HG02571 (cell line): ENCODE measurements at regions not wholly inside any gene's neighbourhood (a gene's known extent, or its start where the extent isn't known, plus 50 kb on each side); places are given as distances from the start of the nearest gene placed in this dataset.
"Not testable (repeated sequence)": the region's sequence is repeated elsewhere in the genome, so short reads cannot be mapped to it uniquely, and the experiment has no call there.

Experiments used
- ATAC-seq: cut with Tn5 transposase; IDR thresholded peaks from one replicate; pipeline ENCODE4 v1.9.1; 2021; ENCODE audit warnings: mild to moderate bottlenecking, moderate library complexity; ENCODE audit not compliant: unreplicated experiment

DNA sequence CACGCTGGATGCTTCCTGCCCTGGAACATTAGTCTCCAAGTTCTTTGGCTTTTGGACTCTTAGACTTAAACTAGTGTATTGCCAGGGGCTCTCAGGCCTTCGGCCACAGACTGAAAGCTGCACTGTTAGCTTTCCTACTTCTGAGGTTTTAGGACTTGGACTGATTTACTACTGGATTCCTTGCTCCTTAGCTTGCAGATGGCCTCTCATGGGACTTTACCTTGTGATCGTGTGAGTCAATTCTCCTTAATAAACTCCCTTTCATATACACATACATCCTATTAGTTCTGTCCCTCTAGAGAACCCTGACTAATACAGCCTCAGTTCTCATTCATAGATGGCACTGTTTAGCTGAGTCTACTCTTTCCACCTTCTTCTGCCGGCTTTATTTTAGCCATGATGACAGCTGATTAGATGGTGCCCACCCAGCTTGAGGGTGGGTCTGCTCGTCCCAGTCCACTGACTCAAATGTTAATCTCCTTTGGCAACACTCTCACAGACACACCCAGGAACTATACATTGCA is 389.1 kb downstream of the NYAP2 start:
- ATAC-seq, result no peak

DNA sequence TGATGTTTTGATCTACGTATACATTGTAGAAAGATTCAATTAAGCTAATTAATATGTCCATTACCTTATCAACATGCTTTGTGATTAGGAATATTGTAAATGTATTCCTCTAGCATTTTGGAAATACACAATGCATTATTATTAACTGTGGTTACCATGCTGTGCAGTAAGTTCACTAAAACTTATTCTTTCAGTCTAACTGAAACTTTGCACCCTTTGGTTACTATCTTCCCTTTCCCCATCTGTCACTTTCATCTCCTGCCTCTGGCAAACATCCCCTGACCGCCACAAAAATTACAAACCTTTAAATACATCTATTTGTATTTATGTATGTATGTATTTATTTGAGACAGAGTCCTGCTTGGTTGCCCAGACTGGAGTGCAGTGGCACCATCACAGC is 388.0 kb downstream of the NYAP2 start:
- ATAC-seq, result no peak

DNA sequence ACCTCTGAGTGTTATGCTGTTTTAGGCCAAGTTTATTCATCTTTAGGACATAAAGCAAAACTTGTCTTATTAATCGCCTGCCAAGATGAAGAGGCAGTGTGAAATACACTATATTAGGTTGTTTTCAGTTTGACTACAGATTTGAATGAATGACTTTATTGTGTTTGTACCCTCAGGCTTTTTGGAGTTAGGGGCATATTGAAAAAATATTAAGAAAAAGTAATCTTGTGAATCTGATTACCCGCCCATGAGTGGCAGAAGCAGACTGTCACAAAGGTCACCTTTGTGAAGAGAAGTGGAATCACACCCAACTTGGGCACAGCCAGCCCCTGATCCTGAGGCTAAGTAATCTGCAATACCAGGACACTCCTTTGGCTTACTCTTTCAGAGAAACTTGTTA is 382.5 kb downstream of the NYAP2 start:
- ATAC-seq, result no peak

DNA sequence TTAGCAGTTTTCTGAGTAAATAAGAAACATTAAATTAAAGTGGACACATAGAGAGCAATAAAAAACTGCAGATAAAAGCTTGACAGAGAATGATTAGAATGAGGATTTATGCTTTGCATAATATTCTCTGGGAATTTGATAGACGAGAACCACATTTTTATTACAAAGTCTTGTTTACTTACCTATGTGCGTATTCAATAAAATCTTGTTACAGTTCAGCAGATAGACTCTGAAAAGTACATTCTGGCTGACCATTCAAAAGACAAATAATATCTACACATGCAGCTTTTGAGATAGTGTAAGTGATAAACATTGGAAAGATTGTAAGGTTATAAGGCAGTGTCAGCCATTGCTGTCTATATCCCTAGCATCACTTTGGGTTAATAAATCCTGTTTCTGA is 381.6 kb downstream of the NYAP2 start:
- no peak for ATAC-seq

DNA sequence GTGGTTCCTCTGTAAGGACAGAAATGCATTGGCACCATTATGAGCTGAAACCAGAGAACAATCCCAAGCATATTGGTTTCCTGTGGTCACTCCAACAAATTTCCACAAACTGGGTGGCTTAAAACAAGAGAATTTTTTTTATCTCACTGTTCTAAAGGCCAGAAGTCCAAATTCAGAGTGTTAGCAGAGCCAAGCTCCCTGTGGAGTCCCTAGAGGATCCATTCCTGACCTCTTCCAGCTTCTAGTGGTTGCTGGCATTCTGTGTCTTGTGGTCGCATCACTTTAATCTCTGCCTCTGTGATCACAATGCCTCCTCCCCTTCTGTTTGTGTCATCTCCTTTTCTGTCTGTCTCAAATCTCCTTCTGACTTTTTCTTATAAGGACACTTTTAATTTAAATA is 380.3 kb downstream of the NYAP2 start:
- no peak for ATAC-seq

DNA sequence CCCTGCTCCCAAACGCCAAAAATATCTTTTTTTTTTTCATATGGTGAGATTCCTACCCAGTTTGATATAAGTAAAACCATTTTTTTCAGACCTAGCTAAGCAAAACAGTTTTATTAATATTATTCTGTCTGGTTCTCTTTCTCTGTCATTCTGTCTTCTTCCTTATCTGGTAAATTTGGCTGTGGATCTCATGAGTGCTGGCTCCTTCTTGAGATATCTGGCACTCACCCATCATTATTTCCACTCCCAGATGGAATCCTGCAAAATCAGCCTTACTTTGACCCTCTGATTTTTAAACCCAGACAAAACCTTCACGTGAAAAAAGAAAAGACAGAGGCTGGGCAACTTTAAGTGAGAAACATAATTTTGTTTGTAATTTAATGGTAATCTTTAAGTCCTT is 373.6 kb downstream of the NYAP2 start:
- no peak for ATAC-seq

DNA sequence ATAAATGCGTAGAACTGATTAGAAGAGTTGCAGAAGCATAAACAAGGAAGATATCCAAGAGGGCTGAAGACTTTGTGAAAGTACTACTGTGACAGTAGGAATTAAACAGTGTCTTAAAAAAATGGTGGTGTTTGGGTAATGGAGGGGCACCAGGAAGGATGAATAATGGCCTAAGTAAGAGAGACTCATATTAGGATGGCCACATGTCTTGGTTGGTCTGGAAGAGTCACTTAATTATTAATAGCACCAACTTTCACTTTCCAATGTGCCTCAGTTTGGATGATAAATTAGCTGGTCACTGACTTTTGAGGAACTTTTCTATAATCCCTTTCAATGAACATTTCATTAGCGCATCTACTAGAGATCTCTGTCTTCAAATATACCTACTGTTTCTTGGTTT is 372.2 kb downstream of the NYAP2 start:
- no peak for ATAC-seq

DNA sequence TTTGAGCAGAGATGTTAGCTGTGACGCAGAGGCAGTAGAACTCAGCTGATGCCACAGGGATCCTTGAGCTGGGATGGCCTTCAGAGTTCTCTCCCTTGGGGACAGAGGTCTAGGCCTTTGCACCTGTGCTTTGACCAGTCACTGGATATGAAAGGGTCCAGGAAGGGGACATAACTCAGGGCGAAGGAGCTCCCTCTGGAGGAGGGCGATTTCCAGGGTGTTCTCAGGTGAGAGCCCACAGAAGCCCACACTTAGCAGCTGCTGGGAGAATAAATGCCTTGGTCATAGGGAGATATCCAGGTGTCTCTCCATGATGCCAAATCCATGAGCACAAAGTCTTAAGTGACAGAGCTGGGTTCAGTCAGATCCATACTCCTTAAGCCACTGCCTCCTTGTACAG is 369.2 kb downstream of the NYAP2 start:
- ATAC-seq, result no peak

DNA sequence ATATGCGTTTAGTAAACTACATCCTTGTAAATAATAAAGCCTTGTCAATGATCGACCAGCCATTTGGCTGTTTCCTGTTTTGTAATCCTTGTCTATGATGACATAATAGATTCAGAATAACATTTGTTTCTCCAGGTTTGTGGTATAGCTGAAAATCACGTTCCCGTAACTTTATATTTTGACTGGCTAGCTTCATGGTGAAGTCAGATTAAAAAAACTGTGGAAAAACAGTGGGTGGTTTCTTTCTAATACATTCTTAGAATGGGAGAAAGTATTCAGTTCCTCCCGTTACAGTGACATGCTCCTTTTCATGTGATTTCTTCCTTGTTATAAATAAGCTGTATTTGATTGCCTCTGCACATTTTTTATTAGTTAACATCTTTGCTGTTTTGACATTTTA is 366.9 kb downstream of the NYAP2 start:
- ATAC-seq, result no peak

DNA sequence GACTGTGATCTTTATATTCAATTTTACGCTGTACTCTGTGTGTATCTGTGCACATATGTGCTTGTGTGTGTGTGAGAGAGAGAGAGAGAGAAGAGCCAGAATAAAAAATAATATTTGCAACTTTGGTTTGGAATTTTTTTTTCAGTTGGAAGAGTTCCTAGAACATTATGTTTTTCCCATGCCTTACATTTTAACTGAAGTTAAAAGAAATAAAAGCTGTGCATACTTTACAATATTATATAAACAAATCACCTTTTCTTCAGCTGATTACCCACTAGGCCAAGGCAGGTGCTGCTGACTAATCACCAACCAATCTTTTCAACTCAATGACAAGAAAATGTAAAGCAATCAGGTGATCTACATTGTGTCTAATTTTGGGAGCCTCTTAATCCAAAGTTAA is 366.3 kb downstream of the NYAP2 start:
- ATAC-seq, result no peak

DNA sequence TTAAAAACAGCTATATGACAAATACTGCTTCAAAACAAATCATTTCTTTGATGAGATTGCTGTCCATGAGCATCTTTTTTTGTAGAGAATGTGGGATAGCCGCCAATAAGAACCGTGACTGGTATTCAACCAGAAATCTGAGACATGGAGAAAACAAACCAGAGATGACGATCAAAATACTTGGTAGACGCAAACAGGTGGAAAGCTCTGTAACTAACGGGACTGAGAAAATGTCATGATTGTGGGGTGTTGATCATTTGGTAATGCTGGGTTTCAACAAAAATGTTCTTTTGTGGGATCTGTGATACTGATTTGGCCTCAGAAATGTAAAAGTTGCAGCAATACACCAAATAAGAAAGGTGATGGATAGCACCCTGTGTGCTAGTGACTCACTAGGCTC is 364.8 kb downstream of the NYAP2 start:
- ATAC-seq, result no peak

DNA sequence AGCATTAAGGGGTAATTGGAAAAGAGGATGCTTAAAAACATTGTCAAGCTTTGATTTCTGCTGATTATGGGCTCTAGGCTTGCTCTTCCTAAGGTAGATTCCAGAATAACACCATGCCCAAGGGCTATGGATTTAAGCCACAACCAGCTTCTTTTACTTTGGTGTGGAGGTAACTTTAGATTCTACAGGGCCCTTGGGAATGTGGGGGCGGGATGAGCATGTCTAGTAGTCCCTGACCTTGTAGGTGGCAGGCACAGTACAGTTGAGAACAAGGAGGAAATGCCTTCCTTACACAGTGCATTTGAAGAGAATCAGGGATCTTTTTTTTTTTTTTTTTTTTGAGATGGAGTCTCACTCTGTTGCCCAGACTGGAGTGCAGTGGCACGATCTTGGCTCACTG is 364.2 kb downstream of the NYAP2 start:
- ATAC-seq, result no peak

DNA sequence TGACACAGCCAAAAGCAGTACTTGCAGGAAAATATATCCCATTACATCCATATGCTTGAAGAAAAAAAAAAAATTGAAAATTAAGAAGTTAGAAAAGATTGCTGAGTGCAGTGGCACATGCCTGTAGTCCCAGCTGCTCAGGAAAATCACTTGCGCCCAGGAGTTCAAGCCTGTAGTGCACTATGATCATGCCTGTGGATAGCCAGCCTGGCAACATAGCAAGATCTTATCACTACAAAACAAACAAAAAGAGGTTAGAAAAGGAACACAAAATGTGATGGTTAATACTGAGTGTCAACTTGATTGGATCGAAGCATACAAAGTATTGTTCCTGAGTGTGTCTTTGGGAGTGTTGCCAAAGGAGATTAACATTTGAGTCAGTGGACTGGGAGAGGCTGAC is 361.9 kb downstream of the NYAP2 start:
- ATAC-seq, result no peak

DNA sequence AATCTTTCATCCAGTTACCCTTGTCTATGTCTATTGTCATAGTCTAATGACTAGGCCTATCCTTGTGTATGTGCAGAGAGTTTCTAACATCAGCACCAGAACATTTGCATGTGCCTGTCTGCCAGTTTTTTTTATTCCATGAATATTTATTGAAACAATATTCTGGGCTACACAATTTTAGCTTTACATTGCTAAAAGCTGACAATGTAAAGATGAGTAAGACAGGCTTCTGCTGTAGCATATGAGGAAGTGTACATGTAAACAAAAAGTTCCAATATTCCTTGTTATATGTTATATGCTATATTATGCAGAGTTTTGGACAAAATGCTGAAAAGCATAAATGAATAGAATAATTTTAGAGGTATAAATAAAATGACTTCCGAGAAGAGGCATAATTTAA is 357.7 kb downstream of the NYAP2 start:
- ATAC-seq, result no peak

DNA sequence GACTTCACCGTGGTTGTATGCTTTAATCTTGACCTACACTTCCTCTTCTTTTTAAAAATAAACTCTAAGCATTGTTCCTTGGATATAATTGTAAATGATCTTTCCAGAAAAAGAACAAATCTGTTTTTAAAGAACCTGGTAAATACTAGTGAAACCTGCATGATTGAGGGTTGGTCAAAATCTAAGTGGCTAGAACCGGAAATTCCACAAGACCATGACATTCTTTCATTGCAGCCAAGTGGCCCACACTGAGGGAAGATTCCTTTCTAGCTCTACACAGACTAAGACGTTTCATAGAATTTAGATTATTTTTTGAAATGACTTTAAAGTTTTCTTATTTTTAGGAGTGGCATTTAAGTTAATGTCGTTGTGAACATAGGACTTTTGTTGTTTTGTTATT is 356.7 kb downstream of the NYAP2 start:
- ATAC-seq, result no peak

DNA sequence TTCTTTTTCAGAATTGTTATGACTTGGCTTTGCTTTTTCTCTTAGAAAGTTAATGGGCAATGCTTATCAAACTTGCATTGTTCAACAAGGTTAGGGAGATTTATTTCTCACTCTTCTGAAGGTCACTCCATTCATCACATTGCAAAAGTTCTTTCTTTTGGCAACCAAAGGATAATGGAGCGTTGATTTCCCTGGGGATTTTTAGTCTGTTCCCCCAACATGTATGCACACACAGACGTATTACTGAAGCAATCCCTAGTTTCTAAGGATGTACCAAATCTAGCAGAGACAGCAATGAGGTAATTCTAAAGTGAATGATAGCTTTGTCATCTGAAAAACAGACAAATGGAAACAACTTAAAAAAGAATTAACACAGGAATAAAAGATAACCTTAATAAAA is 349.1 kb downstream of the NYAP2 start:
- ATAC-seq, result no peak

DNA sequence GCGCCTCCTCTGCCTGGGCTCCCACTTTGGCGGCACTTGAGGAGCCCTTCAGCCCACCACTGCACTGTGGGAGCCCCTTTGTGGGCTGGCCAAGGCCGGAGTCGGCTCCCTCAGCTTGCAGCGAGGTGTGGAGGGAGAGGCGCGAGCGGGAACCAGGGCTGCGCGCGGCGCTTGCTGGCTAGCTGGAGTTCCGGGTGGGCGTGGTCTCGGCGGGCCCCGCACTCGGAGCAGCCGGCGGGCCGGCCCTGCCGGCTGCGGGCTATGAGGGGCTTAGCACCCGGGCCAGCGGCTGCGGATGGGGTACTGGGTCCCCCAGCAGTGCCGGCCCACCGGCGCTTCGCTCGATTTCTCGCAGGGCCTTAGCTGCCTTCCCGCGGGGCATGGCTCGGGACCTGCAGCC is 344.5 kb downstream of the NYAP2 start:
- ATAC-seq, result not testable (repeated sequence)

DNA sequence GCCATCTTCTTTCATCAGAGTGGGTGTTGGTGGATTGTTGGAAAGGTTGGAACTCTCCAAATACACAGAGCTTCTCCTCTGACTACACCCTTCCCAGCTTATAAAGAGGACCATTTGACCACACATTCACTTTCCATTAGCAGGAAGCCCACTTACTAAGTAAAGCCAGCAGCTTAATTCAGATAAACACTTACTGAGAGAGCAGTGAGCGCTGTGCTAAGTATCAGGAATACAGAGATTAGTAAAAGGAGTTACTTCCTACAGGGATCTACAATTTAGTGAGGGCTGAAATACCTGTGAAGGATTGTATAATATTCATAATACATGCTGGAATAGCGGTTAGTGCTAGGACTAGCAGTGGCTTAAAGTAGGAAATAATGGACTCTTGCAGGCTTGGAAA is 343.0 kb downstream of the NYAP2 start:
- no peak for ATAC-seq

DNA sequence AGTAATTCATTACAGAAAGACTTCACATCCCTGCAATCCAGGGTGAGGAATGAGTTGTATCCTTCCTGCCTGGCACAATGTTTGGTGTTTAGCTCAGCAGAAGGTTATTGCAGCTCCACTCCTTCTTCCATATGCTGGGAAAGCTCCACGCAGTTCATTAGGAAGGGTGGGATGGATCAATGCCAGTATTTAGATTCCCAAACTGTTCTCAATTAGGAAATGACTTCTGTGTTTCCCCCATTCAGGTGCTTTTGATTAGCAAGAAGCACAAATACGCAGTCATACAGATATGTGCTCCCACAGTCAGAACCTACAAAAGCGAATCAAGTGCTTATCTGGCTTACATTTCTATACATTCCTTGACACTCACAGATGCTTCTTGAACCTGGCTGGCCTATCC is 340.6 kb downstream of the NYAP2 start:
- ATAC-seq, result no peak

DNA sequence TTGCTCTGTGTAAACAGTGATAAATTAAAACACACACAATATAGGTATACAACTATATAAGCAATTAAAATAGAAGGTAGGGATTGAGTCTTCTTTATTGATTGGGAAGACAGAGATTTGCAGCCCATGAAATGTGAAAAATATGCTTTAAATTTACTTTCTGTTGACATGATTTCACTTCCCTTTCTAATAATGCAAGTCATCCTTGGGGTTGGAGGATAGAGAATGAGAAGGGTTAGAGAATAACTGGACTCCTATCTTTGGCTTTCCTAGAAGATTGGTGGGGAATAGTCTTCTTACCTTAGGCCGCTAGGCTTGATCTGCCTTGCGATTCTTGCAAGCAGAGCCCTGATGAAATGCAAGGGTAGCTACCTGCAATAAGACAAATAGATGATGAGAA is 339.8 kb downstream of the NYAP2 start:
- no peak for ATAC-seq

DNA sequence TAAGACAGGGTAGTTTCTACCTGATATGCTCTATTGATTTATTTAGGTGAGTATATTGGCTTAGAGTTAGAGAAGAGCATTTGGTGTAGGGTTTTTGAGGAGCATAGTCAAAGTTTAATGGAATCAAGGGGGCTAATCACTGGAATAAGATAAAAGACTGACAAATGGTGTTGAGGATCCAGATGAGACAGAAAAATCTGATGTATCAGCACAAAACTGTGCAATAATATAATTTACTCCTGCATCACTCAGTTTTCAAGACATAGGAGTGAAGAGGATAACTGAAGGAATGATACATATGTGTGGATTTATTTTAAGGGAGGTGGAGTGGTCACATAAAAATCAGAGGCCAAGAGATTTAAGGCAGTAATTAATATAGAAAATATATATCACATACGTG is 339.2 kb downstream of the NYAP2 start:
- ATAC-seq, result no peak

DNA sequence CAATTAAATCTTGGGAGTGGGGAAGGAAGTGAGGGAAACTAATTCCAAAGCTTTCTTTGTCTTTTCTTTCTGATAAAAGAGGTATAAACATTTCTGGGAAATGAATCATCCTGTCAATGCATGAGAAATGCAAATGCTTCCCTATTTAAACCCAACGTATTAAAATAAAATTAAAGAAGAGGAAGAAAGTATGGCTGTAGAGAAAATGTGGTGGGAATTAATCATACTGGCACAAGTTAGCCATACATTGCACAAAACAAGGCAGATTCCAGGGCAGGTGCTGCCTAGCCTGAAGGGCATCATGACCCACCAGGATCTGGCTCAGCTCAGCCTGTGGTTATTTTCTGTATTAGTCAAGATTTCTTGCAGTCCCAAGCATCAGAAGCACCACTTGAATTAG is 338.0 kb downstream of the NYAP2 start:
- no peak for ATAC-seq

DNA sequence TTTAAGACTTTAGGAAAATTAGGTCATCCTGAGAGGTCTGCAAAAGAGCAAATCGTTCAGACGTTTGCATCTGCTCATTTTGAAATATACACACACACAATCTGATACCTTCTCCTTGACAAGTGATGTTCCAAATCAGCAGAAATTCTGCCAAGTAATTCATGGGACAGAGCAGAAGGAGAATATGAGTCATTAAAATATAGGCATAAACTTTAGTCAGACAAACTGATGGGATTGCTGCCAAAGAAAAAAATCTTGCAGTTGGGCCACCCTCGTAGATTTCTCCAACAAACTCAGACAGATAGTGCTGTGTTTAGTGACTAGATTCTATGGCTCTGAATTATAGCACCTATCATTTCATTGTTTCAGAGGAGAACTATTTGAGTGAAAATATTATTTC is 336.3 kb downstream of the NYAP2 start:
- no peak for ATAC-seq

DNA sequence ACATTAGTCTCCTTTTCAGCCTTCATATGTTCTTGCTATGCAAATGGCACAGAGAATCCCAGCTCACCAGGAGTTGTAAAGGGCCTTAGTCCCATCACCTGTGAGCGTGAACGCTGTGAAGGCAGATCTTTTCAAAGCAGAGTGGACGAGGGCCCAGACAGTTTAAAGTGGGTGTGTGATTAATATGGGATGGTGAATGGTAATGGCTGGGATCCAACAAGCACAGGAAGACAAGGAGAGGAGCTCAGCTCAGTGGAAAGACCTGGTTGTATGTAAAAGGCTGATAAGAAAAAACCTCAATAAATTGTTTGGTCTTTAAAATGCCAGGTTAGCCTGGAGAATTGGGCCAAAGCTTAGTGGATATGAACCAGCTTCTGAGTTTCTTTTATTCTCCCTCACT is 326.2 kb downstream of the NYAP2 start:
- no peak for ATAC-seq
